T-helper 2 cell treated with Interferon-gamma antibody and Interleukin-4, amounts not matched to agents 100 ng/mL and 5 ng/mL, for 36 hours (primary cell): ENCODE measurements at regions not wholly inside any gene's neighbourhood (a gene's known extent, or its start where the extent isn't known, plus 50 kb on each side); places are given as distances from the start of the nearest gene placed in this dataset.

Experiments
- intact Hi-C: fragments of 100-400 bp; cut with micrococcal nuclease; formaldehyde crosslinking; loops from one replicate; pipeline ENCODE4 v1.15.1; 2023

DNA sequence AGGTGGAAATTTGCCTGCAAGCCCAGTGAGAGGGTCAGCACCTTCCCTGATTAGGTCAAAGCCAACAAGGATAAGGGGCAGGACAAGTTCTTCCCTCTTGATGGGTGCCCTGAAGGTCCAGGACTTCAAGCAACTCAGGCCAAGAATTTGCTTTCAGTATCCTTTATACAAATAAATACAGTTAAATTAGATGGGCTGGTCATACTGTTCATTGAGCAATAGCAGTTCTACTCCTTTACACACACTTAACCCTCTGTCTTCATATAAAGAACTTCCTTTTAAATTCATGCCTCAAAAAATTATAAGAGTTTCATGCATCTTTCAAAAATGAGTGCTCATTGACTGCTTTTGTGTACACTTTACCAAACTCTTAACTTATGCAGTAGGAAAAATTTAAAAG lies 392.0 kb downstream of the SPRY1 start:
- intact Hi-C loops = no loop called here

DNA sequence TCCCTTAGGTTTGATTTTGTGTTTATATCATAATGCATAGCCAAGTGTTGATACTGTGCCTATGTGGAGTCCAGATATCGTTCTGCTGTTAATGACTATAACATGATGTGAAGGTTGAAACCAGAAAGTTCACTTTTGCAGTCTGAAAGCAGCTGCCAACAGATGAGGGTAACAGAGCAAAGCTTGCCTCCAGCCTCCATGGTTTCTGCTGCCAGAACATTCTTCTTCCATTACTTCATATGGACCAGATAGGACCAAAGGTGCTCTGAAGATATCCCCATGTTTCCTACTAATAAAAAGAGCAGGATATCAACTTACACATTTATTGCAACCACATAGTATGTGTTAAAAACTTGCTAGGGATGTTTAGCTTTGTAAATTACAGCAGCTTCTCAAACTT lies 394.1 kb downstream of the SPRY1 start:
- intact Hi-C loops = no loop called here

DNA sequence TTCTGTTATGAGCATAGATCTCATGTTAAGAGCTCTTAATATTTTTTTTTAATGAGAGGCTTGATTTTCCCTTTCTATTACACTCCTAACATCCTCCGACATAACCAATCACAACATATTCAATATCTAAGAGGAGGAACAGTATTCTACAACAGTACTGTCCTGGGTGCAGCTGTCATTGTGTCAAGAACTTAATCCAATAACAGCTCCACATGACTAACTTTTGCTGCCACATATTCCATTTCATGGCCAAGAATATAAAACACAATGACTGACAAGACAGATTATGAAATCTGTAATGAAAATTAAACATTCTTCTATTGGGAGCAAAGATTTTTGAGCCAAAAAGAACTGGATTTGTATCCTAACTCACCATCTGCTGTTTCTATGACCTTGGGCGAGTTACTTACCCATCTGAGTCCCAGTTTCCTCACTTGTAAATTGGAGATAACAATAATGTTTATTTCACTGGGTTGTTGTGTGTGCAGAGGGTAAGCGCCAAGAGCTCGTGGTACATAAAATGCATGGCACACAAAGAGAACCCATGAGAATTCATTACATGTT lies 405.6 kb downstream of the SPRY1 start:
- intact Hi-C loops = no loop called here

GRCh38 chr4:123802933-123803332 lies 406.3 kb downstream of the SPRY1 start:
- intact Hi-C loops = no loop called here

DNA sequence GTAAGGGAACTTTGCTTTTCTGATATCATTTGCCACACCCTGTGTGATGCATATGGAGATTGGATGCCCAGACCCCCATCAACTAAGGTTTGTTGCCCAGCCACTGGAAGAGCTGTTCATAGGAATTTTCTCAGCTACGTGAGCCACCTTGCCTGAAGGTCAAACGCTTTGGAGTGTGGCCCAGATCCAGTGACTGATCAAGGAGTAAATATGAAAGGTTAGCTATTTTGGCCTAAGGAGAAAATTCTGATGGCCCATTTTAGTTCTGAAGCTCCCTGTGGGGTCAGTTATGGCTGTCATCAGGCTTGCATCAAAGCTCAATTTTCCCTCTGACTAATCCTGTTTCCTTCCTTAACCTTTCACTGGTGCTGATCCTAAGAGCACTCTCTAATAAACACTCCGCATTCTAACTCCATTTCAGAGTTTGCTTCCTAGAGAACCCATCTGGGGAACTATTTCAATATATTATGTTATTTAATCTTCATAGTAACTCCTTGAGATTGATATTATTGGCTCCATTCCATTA lies 407.7 kb downstream of the SPRY1 start:
- intact Hi-C loops = no loop called here

- intact Hi-C loops = no loop called here
Observed at GRCh38 chr4:123806056-123806455, 409.5 kb downstream of the SPRY1 start.

GRCh38 chr4:123807187-123807586 lies 410.6 kb downstream of the SPRY1 start:
- intact Hi-C loops = no loop called here

DNA sequence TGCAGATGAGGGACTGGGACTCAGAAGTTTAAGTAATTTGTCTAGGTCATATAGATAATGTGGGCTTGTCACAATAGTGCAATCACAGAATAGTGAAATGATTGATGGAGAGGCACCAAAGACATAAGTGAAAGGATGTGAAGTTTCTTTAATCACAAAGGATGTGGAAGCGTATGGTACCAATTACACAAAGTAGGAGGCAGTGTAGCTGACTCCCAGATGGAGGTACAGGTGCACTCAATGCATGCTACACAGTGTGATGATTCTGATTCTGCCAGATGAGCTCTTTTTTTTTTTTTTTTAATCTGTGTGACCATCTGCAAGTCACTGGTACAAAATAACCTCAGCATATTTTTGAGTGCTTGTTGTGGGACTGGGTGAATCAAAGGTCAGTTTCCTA lies 411.3 kb downstream of the SPRY1 start:
- intact Hi-C loops = no loop called here

DNA sequence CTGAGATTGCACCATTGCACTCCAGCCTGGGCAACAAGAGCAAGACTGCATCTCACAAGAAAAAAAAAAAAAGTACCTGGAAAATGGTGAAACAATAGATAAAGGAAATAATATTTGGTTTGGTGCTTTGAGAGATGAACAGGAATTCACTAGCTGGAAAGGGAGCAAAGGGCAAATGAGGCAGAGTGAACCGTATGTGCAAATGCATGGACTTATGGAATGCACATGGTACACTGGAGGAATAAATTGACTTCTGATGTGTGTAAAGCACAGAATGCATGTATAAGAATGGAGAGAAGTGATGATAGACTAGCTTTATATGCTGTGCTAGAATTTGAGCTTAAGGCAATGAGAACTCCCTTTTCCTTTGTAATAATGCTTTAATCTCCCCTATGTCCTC lies 413.3 kb downstream of the SPRY1 start:
- intact Hi-C loops = no loop called here

DNA sequence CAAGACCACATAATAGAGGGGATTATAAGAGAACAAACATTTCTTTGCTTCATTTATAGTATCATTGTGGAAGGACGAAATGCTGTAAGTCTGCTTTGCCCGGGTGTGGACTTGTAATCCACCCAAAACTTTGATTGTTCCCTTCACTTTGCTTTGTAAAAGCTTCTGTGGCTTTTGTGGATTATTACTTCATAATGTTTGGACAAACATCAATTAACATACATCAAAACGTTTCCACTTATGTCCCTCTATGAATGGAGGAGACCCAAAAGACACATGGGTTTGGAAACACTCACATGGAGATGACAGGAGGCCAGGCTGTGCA lies 415.4 kb downstream of the SPRY1 start:
- intact Hi-C loops = no loop called here

DNA sequence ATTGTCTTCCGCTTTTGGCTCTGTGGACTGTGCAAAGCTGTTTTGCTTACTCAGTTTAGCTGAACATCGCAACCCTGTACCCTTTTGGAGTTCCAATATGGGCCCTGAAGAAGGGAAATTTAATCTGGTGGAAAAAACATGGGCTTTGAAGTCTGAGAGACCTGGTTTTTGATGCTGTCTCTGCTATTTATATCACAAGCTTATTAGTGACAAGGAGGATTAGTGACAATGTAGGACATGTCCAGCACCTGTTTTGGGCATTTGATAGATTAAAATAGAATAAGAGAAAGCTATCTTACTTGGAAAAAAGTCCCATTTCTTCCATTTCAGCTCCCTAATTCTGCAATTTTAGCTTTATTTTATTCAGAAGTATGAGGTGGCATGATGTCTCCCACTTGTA lies 417.3 kb downstream of the SPRY1 start:
- intact Hi-C loops = no loop called here

DNA sequence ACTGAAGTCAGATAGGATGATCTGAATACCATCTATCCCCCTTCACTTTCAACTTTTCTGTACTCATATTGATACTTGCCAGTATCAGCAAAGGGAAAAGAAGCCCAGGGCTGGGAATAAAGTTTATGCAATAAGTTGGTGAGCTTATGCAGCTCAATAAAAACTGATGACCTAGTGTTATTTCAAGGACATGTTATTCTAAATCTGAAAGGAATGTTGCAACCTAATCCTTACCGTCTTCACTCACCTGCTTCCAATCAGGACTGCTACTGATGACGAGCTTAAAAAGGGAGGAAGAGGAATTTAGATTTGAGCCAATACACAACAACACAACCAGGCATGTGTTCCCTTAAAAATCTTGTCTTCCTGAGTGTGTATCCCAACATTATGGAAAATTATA lies 419.9 kb downstream of the SPRY1 start:
- intact Hi-C loops = no loop called here

DNA sequence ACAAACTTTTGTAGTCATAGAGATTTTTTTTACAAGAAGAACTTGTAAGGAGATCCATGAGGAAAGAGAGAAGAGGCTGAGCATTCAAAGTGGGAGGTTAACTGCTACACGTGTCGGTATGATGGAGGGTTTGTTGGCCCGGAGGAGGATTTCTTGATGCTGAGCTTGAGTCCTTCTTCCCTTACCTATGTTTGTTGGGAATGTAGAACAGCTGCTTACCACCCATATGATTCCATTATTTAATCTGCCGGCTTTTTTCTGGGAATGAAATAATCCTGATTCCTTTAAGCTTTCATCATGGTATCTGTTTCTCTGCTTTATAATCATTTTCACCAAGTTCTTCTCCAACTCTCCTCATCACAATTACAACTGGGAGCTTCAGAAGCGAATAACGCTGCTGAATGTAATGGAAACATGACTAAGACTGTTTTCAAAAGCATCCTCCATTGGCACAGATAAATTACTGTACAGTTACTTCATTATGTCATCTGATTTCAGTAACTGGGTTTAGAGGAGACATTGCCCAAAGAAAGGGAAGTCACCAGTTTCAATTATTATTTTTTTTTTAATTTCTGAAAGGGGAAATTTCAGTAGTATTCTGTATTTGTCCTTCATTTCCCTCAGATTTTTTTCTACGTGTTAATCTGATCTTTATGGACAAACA lies 420.6 kb downstream of the SPRY1 start:
- intact Hi-C loops = no loop called here

DNA sequence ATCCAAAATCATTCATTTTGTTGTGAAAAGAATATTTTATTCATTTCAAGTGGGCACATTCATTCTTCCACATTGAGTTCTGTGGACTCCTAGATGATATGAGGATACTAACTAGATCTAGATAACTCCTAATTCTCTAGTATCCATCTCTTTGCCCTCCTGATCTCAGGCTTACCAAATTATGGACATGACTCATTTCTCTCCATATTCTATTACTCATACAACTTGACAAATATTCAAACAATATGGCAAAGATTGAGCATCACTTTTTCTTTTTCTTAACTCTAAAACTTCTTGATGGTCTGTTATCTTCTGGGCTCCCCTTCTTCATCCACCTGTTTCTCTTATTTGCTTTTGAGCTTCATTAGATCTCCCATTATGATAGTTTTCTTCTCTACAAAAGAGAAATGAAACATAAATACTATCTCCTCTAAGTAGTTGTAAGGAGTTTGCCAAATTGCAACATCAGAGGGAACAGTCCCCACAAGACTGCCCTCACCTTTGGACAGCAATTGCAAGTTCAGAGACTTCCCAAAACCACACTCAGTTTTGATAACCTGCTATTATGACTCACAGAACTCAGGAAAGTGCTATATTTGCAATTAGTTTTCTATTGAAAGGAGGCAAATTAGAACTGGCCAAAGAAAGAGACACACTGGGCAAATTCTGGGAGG lies 422.9 kb downstream of the SPRY1 start:
- intact Hi-C loops = no loop called here

GRCh38 chr4:123821861-123822260 lies 425.3 kb downstream of the SPRY1 start:
- intact Hi-C loops = no loop called here

GRCh38 chr4:123822353-123822752 lies 425.8 kb downstream of the SPRY1 start:
- intact Hi-C loops = no loop called here

DNA sequence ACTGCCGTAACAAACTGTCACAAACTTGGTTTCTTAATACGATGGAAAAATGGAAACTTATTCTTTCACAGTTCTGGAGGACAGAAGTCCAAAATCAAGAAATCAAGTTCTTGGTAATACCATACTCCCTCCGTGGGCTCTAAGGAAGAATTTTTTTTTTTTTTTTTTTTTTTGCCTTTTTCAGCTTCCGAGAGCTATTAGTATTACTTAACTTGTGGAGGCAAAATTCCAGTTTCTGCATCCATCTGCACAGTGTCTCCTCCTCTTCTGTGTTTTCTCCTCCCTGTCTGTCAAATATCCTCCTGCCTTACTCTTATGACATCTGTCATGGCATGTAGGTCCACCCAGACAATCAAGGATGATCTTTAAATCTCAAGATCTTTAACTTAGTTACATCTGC lies 426.6 kb downstream of the SPRY1 start:
- intact Hi-C loops = no loop called here

- intact Hi-C loops = no loop called here
Observed at GRCh38 chr4:123824524-123824923, 427.9 kb downstream of the SPRY1 start.

- intact Hi-C loops = no loop called here
Observed at GRCh38 chr4:123825596-123826291, 429.1 kb downstream of the SPRY1 start.

DNA sequence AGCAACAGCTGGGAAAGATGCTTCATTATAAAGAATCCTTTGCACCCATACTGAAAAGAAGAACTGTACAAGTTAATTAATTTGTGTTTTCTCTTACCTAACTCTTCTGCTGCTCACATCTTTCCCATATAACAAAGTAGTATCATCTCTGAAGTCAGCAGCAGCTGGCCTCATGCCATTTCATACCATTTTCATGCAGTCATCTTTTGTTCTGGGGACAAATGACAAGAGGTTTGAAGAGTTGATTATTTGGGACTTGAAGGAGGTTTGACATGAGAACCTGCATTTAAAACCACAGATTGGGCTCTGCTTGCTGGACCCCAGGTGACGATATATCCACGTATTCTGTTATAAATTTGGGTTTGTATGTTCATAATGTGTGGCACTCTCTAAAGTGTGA lies 430.3 kb downstream of the SPRY1 start:
- intact Hi-C loops = no loop called here

- intact Hi-C loops = no loop called here
Observed at GRCh38 chr4:123827511-123827910, 430.9 kb downstream of the SPRY1 start.

DNA sequence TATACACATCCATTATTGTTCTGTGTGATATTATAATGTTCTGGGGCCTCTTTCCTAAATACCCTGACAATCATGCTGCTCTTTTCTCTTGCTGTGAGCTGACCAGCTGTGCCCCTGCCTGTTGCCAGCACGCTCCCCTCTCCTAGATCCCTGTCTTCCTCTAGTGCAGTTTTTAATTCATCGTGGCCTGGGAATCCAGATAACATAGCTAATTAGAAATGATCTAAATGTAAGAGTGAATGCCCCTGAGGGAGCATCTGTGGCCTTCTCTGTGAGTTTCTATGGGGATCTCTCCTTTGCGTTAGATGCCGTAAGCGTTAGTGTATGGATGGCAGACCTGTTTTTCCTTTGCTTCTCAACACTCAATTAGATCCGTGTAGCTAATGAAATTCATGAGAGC lies 434.3 kb downstream of the SPRY1 start:
- intact Hi-C loops = no loop called here
